Muscle of leg (tissue), 3 donors: ENCODE measurements at regions not wholly inside any gene's neighbourhood (a gene's known extent, or its start where the extent isn't known, plus 50 kb on each side); places are given as distances from the start of the nearest gene placed in this dataset.

Source experiments
- DNase-seq: peaks from one replicate; pipeline ENCODE4 v3.0.0; 2013
- H3K27ac ChIP-seq: one replicate; pipeline ENCODE4 v1.5.1; 2013; ENCODE audit warnings: mild to moderate bottlenecking, low read length, control low read depth
- H3K27me3 ChIP-seq: one replicate; pipeline ENCODE4 v1.6.1; 2013; ENCODE audit warnings: low read length; ENCODE audit not compliant: control insufficient read depth, insufficient read depth
- H3K36me3 ChIP-seq: one replicate; pipeline ENCODE4 v1.6.1; 2013; ENCODE audit warnings: low read length; ENCODE audit not compliant: control insufficient read depth, insufficient read depth
- H3K4me1 ChIP-seq: one replicate; pipeline ENCODE4 v1.6.1; 2013; ENCODE audit warnings: low read length; ENCODE audit not compliant: control insufficient read depth, insufficient read depth
- H3K4me3 ChIP-seq: one replicate; pipeline ENCODE4 v1.5.1; 2013; ENCODE audit warnings: low read length, control low read depth
- H3K9me3 ChIP-seq: replicated peaks from 2 replicates; pipeline ENCODE4 v1.6.1; 2013; ENCODE audit warnings: low read depth, low read length; ENCODE audit not compliant: control insufficient read depth
- WGBS: methylation state at CpG from one replicate; pipeline ENCODE4 v1.1.5; 2013; ENCODE audit warnings: missing lambda C conversion rate; ENCODE audit not compliant: insufficient coverage; 5-methylcytosine and 5-hydroxymethylcytosine counted together

DNA sequence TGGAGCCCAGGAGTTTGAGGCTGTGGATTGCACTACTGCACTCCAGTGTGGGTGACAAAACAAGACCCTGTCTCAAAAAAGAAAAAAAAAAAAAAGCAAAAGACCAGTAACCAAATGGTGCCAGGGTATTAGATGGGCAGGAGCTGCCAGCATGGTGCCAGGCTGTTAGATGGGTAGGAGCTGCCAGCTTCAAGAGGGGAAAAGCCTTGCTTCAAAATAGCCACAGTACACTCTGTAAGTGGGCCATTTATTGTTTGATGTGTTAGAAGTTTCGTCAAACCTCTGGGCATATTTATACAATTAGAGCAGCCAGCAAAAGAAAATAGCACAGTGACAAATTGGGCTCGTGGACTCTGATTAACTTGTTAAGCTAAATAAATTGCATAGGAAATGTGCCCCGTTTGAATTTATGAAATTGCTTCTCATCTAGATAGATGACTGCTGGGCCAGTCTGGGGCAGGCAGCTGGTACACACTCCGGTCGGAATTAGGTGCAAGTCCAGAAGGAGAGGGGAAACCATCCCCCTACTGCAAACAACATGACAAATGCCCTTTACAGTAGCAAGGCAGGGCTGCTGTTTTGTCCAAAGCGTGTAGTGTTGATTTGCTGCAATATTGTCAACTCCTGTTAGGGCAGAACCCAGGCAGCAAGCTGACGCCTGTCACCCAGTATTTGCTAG lies 126.3 kb upstream of the IRX3 start:
- peaks cover 16% of the 10 kb centered on the region for H3K4me1 ChIP-seq
- WGBS: 79% methylated on average over 2 of the region's 7 CpGs
- peaks cover 15% of the 10 kb centered on the region for H3K27me3 ChIP-seq
- DNase-seq: no peak
- no peaks in the 10 kb centered on the region for H3K9me3 ChIP-seq
- H3K27ac ChIP-seq: no peak overlapping the region
- no peaks in the 10 kb centered on the region for H3K36me3 ChIP-seq
- no peak overlapping the region for H3K4me3 ChIP-seq

DNA sequence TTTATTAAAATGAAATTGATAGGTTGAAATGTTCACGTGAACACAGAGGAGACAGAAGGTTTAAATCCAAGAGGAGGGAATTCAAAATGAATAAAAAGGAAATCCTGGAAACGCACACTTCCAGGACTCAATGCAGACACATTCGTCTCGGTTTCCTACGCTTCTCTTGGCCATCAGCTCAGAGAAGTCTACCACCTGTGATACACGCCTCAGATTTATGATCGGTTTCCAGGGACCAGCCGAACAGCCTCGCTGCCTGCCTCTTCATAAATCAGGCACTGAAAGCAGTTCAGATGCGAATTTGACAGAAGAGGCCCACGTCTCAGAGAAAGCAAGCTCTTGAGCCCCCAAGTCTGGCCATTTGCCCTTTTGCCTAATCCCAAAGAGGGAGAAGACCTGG lies 125.5 kb upstream of the IRX3 start:
- no peak overlapping the region for H3K4me3 ChIP-seq
- peaks cover 15% of the 10 kb centered on the region for H3K27me3 ChIP-seq
- H3K27ac ChIP-seq: no peak overlapping the region
- peaks cover 18% of the 10 kb centered on the region for H3K4me1 ChIP-seq
- DNase-seq: peak; percentile 21
- H3K36me3 ChIP-seq: no peaks in the 10 kb centered on the region
- H3K9me3 ChIP-seq: no peaks in the 10 kb centered on the region
- 10% methylated on average over 2 of the region's 11 CpGs for WGBS

GRCh38 chr16:54411544-54411943 lies 125.0 kb upstream of the IRX3 start:
- DNase-seq: peak; percentile 43
- no peaks in the 10 kb centered on the region for H3K36me3 ChIP-seq
- no peak overlapping the region for H3K27ac ChIP-seq
- H3K9me3 ChIP-seq: no peaks in the 10 kb centered on the region
- 0% methylated on average over 8 of the region's 11 CpGs for WGBS
- peaks cover 18% of the 10 kb centered on the region for H3K4me1 ChIP-seq
- H3K4me3 ChIP-seq: no peak overlapping the region
- H3K27me3 ChIP-seq: peaks cover 15% of the 10 kb centered on the region

DNA sequence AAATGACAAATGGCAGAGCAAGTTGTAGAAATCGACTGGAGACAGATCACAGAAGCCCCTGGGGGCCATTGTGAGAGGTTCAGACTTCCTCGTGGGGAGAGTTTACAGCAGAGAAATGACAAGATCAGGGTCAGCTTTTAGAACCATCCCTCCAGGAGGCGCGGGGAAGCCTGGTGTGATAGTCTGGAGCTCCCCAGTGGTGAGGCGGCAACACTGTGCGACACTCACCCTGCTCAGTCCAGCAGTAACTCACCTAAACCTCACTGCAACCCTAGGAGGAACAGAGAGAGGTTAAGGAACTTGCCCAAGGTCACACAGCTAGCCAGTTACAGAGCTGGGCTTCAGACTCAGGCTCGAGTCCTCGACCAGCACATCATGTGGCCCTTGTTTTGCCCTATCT lies 123.4 kb upstream of the IRX3 start:
- H3K4me1 ChIP-seq: peaks cover 26% of the 10 kb centered on the region
- WGBS: 68% methylated on average over 6 of the region's 8 CpGs

DNA sequence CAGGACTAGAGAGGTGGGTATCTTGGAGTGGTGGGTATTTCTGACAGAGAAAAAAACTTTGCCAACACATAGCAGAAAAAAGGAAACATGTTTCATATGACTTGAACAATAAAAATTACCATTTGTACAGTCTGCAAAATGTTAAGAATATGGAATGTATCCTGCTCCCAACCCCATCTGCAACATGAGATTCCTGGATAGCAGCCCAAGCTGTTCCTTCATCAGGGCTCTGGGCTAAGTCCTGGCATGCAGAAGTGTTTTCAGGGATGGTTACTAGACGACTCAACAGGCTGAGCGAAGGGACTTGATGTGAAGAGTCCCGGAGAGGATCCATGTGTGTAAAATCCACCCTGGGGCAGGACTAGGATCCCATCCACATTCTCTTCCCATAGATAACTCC lies 121.0 kb upstream of the IRX3 start:
- H3K4me3 ChIP-seq: no peak overlapping the region
- peaks cover 11% of the 10 kb centered on the region for H3K27me3 ChIP-seq
- no peaks in the 10 kb centered on the region for H3K36me3 ChIP-seq
- H3K9me3 ChIP-seq: no peaks in the 10 kb centered on the region
- no CpG with 5 or more reads among the region's 3 CpGs for WGBS
- peak; percentile 70 for DNase-seq
- H3K4me1 ChIP-seq: peaks cover 46% of the 10 kb centered on the region
- no peak overlapping the region for H3K27ac ChIP-seq

More for the DNA sequence above, 123.4 kb upstream of the IRX3 start:
- Histone ChIP-seq H3K27me3 (peaks cover 14% of the 10 kb centered on the region), H3K27ac (no peak overlapping the region), H3K4me3 (no peak overlapping the region), H3K9me3 (no peaks in the 10 kb centered on the region), H3K36me3 (no peaks in the 10 kb centered on the region)
- DNase-seq: no peak

DNA sequence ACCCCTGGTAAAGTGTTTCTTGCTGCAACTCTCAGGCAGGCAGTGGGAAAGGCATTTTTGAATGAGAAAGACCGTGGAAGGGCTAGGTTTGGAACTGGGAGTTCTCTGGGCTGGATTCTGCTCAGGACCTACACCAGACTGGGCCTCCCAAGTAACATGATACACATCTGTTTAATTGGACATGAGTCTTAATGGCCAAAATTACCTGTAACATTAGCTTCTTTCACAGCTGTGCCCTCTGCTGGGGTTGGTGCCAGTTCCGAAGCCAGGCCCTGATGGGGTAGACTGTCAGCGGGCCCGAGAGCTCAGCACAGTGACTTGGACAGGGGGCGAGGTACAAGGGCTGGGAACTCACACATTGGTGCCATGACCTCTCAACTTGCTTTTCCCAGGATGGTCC lies 118.9 kb upstream of the IRX3 start:
- WGBS: 72% methylated on average over 5 of the region's 5 CpGs
- Histone ChIP-seq H3K9me3 (no peaks in the 10 kb centered on the region), H3K4me3 (no peak overlapping the region), H3K36me3 (no peaks in the 10 kb centered on the region), H3K27ac (peak overlapping the region; percentile 60), H3K27me3 (no peaks in the 10 kb centered on the region), H3K4me1 (peaks cover 48% of the 10 kb centered on the region)
- DNase-seq: peak; percentile 65

GRCh38 chr16:54403580-54403979 lies 117.0 kb upstream of the IRX3 start:
- no peak overlapping the region for H3K27ac ChIP-seq
- WGBS: 86% methylated on average over 1 of the region's 2 CpGs
- DNase-seq: no peak

DNA sequence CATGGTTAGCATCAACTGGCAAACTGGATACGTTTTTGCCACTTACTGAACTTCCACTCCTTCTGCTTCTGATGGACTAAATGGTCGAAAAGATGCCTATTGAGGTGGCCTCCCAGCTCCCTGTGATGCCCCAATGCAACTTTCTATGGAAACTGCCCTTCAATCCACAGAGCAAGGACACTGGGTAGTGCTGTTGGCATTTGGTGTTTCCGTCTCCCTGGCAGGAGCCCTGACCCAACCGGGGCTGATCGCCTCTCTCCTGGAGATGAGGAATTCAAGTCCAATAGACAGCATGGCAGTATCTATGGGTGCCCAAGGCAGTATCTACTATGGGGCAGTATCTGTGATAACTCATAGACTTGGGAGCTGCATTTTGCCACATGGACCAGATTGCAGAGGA lies 116.3 kb upstream of the IRX3 start:
- Histone ChIP-seq H3K36me3 (no peaks in the 10 kb centered on the region), H3K27me3 (peaks cover under 1% of the 10 kb centered on the region), H3K27ac (peak overlapping the region; percentile 55), H3K4me3 (no peak overlapping the region), H3K4me1 (peaks cover 55% of the 10 kb centered on the region), H3K9me3 (no peaks in the 10 kb centered on the region)
- DNase-seq: no peak
- whole genome bisulfite sequencing: 80% methylated on average over 5 of the region's 5 CpGs

More at GRCh38 chr16:54403580-54403979, 117.0 kb upstream of the IRX3 start:
- peaks cover 55% of the 10 kb centered on the region for H3K4me1 ChIP-seq
- H3K36me3 ChIP-seq: no peaks in the 10 kb centered on the region
- H3K4me3 ChIP-seq: no peak overlapping the region
- no peaks in the 10 kb centered on the region for H3K9me3 ChIP-seq
- no peaks in the 10 kb centered on the region for H3K27me3 ChIP-seq

GRCh38 chr16:54402270-54402669 lies 115.7 kb upstream of the IRX3 start:
- peak; percentile 74 for DNase-seq
- peaks cover 2% of the 10 kb centered on the region for H3K27me3 ChIP-seq
- peak overlapping the region; percentile 55 for H3K27ac ChIP-seq
- no peaks in the 10 kb centered on the region for H3K36me3 ChIP-seq
- 71% methylated on average over 3 of the region's 4 CpGs for WGBS
- H3K4me3 ChIP-seq: no peak overlapping the region
- H3K4me1 ChIP-seq: peaks cover 54% of the 10 kb centered on the region
- H3K9me3 ChIP-seq: no peaks in the 10 kb centered on the region

DNA sequence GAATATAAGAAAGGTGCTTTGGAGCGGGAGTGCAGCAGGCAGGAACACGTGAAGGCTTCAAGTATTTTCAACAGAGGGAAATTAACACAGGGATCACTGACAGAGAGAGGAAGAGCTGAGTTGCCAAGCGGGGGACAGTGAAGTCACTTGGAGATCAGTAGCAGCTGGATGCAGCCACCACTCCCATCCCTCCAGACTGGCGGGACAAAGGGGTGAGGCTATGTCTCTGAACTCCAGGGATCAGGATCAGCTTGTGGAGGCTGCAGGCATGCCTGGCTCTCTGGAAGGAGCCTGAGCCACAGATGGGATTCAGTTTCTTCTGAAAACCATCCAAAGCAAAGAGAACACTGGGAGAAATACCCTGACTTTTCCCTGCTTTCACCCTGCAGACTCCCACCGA lies 113.7 kb upstream of the IRX3 start:
- peaks cover 46% of the 10 kb centered on the region for H3K4me1 ChIP-seq
- peak overlapping the region; percentile 20 for H3K27ac ChIP-seq
- DNase-seq: peak; percentile 45
- 31% methylated on average over 2 of the region's 5 CpGs for WGBS
- no peaks in the 10 kb centered on the region for H3K9me3 ChIP-seq
- H3K4me3 ChIP-seq: no peak overlapping the region
- H3K36me3 ChIP-seq: no peaks in the 10 kb centered on the region
- peaks cover 2% of the 10 kb centered on the region for H3K27me3 ChIP-seq

- DNase-seq: no peak
These were observed 112.4 kb upstream of the IRX3 start for GRCh38 chr16:54398986-54399385.

More at GRCh38 chr16:54398986-54399385, 112.4 kb upstream of the IRX3 start:
- no peak overlapping the region for H3K27ac ChIP-seq
- H3K9me3 ChIP-seq: no peaks in the 10 kb centered on the region
- no peak overlapping the region for H3K4me3 ChIP-seq
- no CpG with 5 or more reads among the region's 3 CpGs for WGBS
- peaks cover 36% of the 10 kb centered on the region for H3K4me1 ChIP-seq
- H3K36me3 ChIP-seq: no peaks in the 10 kb centered on the region
- H3K27me3 ChIP-seq: peaks cover 2% of the 10 kb centered on the region
